ENCODE measurements at regions not wholly inside any gene's neighbourhood (a gene's known extent, or its start where the extent isn't known, plus 50 kb on each side); places are given as distances from the start of the nearest gene placed in this dataset.
"Not testable (repeated sequence)": the region's sequence is repeated elsewhere in the genome, so short reads cannot be mapped to it uniquely, and the experiment has no call there.

DNA sequence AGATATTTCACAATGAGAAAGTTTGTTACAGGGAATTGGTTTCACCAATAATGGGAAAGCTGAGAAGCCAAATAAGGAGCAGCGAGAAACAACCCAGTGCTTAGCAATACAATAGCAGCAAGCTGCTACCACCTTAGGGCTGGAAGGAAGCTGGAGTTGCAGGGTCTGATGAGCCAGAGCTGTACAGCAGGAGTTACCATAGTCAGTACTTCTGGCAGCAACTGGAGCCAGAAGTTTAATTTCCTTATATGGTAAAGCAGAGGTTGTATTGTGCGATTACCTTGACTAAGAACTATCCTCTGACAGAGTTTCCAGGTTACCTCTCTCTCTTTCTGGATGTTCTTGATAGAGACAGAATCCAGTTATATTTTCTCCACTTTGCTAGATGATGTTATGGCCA, 137.1 kb upstream of the OLIG3 start:
- Histone ChIP-seq H3K9me3 (no peaks in the 10 kb centered on the region), H3K27me3 (no peaks in the 10 kb centered on the region), H3K4me1 (no peaks in the 10 kb centered on the region), H3K36me3 (no peaks in the 10 kb centered on the region), H3K27ac (no peak overlapping the region), H3K4me3 (no peak overlapping the region)
- 70 to 83% methylated on average over 1 to 2 of the region's 2 CpGs for WGBS, 2 donors (ENCODE audit: low coverage in 1 of 2)
- TF ChIP-seq EP300 (IDR thresholded peaks at IDR 0.05), result no peak
- no peak for TF ChIP-seq POLR2A (IDR thresholded peaks at IDR 0.05)
- TF ChIP-seq, protein P1, sequence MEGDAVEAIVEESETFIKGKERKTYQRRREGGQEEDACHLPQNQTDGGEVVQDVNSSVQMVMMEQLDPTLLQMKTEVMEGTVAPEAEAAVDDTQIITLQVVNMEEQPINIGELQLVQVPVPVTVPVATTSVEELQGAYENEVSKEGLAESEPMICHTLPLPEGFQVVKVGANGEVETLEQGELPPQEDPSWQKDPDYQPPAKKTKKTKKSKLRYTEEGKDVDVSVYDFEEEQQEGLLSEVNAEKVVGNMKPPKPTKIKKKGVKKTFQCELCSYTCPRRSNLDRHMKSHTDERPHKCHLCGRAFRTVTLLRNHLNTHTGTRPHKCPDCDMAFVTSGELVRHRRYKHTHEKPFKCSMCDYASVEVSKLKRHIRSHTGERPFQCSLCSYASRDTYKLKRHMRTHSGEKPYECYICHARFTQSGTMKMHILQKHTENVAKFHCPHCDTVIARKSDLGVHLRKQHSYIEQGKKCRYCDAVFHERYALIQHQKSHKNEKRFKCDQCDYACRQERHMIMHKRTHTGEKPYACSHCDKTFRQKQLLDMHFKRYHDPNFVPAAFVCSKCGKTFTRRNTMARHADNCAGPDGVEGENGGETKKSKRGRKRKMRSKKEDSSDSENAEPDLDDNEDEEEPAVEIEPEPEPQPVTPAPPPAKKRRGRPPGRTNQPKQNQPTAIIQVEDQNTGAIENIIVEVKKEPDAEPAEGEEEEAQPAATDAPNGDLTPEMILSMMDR (IDR thresholded peaks at IDR 0.05), result no peak
- TF ChIP-seq POLR2AphosphoS5 (IDR thresholded peaks at IDR 0.05), result no peak
- ATAC-seq, result no peak

DNA sequence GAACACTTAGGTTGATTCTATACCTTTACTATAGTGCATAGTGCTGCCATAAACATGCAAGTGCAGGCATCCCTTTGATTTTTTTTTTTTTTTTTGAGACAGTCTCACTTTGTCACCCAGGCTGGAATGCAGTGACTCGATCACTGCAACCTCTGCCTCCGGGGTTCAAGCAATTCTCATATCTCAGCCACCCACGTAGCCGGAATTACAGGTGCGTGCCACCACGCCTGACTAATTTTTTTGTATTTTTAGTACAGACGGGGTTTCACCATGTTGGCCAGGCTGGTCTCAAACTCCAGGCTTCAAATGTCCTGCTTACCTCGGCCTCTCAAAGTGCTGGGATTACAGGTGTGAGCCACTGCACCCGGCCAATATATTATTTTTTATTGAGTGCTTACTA, 140.0 kb upstream of the OLIG3 start:
- H3K27me3 ChIP-seq, H3K4me3 ChIP-seq, H3K9me3 ChIP-seq, H3K4me1 ChIP-seq, H3K27ac ChIP-seq, H3K36me3 ChIP-seq, ATAC-seq: not testable (repeated sequence)
- 33 to 95% methylated on average over 1 to 9 of the region's 9 CpGs for WGBS, 2 donors (ENCODE audit: low coverage in 1 of 2)

DNA sequence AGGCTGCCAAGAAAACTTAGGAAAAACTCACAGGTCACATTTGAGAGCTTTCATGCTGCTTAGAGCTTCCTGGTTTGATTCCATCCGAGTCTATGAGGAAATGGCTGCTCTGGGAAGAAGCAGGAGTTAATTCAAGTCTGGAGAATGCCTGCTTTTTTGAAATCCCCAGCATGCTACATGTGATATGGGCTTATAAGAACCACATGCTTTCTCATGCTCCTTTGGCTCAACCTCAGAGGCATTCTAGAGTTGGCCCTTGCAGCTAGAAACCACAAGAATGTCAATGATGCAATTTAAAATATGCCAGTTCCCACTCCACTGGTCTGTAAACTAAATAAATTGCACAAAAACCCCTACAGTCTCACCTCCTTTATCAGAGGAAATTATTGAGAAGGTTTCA, 142.9 kb upstream of the OLIG3 start:
- H3K27me3 ChIP-seq, result no peaks in the 10 kb centered on the region
- no peak for TF ChIP-seq EP300 (IDR thresholded peaks at IDR 0.05)
- TF ChIP-seq, protein P1 (IDR thresholded peaks at IDR 0.05), result no peak
- TF ChIP-seq POLR2A (IDR thresholded peaks at IDR 0.05), result no peak
- TF ChIP-seq POLR2AphosphoS5 (IDR thresholded peaks at IDR 0.05), result no peak
- no peaks in the 10 kb centered on the region for H3K36me3 ChIP-seq
- H3K9me3 ChIP-seq, result no peaks in the 10 kb centered on the region
- peak; percentile 55 for ATAC-seq
- 27% methylated on average over 1 of the region's 1 CpG; no CpG with 5 or more reads in 1 of the 2 donors for WGBS, 2 donors (ENCODE audit: low coverage in 1 of 2)
- H3K4me3 ChIP-seq, result no peak overlapping the region
- H3K4me1 ChIP-seq, result peaks cover 0 to 12% (median 0%) of the 10 kb centered on the region in 3 donors
- no peak overlapping the region for H3K27ac ChIP-seq

DNA sequence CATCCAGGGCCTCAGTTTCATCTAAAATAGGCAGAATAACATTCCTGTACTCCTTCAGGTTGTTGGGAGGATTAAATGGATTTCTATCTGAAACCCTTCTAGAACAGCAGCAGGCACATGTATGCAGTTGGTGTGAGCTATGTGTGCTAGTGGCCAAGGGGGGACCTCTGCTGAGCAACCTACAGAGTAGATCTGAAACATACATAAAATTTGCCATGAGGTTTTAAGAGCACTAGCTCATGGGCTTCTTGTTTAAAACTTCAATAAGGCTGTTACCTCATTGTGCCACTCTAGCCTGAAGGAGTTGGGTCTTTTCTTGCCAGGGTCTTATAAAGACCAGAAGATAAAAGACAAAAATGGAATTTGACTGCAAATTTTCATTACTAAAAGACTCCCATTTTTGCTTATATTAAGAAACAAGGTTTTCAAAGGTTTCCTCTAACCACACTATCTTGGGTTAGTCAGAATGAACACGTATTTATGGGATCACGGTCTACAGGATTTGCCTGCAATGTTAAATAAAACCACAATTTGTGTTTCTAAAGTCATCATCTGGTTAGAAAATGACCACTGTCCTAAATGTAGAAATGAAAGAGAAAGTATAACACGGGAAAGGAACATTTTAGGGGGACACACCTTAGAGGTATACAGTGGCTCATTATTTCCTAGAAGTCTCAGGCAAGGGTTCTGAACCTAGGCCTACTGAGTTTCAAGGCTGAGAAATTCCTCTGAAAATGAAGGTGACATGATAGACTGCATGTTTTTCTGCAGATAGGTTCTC, 144.9 kb upstream of the OLIG3 start:
- TF ChIP-seq EP300 (IDR thresholded peaks at IDR 0.05) (no peak), POLR2A (IDR thresholded peaks at IDR 0.05) (no peak), POLR2AphosphoS5 (IDR thresholded peaks at IDR 0.05) (no peak)
- TF ChIP-seq, protein P1 (IDR thresholded peaks at IDR 0.05), result no peak
- ATAC-seq, result no peak
- WGBS, 2 donors (ENCODE audit: low coverage in 1 of 2), result 53 to 91% methylated on average over 3 of the region's 3 CpGs
- no peaks in the 10 kb centered on the region for H3K9me3 ChIP-seq
- H3K4me3 ChIP-seq, result no peak overlapping the region
- peaks cover 0 to 12% (median 0%) of the 10 kb centered on the region in 3 donors for H3K4me1 ChIP-seq
- no peak overlapping the region for H3K27ac ChIP-seq
- H3K27me3 ChIP-seq, result no peaks in the 10 kb centered on the region
- H3K36me3 ChIP-seq, result no peaks in the 10 kb centered on the region

DNA sequence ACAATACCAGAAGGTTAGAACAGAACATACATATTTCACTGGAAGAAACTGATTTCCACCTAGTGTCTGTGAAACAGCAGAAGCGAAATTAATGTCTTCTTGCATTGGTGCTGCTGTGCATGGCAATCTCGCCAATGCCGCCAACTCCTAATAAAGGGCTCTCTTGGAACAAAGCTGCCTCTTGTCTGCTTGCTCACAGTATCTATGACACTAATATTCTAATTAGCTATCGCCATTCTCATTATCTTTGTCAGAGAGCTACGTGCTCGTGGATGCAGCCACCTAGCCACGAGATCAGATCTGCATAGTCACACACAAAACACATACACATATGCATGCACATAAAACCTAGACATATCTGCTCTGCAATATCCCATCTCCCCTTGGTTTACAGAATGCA, 145.9 kb upstream of the OLIG3 start:
- Histone ChIP-seq H3K27me3 (no peaks in the 10 kb centered on the region), H3K4me1 (peaks cover 0 to 12% (median 0%) of the 10 kb centered on the region in 3 donors), H3K27ac (no peak overlapping the region), H3K36me3 (no peaks in the 10 kb centered on the region), H3K9me3 (no peaks in the 10 kb centered on the region), H3K4me3 (no peak overlapping the region)
- TF ChIP-seq EP300 (IDR thresholded peaks at IDR 0.05), result no peak
- no peak for TF ChIP-seq POLR2AphosphoS5 (IDR thresholded peaks at IDR 0.05)
- TF ChIP-seq, protein P1 (IDR thresholded peaks at IDR 0.05), result no peak
- no peak for TF ChIP-seq POLR2A (IDR thresholded peaks at IDR 0.05)
- WGBS, 2 donors (ENCODE audit: low coverage in 1 of 2), result 58 to 88% methylated on average over 5 to 7 of the region's 7 CpGs
- no peak for ATAC-seq

All from gastroesophageal sphincter (tissue), 4 donors.